Peyer's patch (tissue), 4 donors: ENCODE measurements at regions not wholly inside any gene's neighbourhood (a gene's known extent, or its start where the extent isn't known, plus 50 kb on each side); places are given as distances from the start of the nearest gene placed in this dataset.
A peak's percentile ranks its signal among the peaks of the same experiment; 100 is the strongest.

Experiments
- DNase-seq, 3 donors: peaks; one replicate each; pipeline ENCODE4 v3.0.0-alpha.2; 2017 to 2019
- H3K27ac ChIP-seq, 4 donors: fragments of 200-600 bp; sonication (generic); one replicate each; pipeline ENCODE4 v1.5.1; 2016 to 2019
- H3K27me3 ChIP-seq, 2 donors: fragments of 200-600 bp; sonication (generic); one replicate each; pipeline ENCODE4 v1.5.1; 2019
- H3K36me3 ChIP-seq, 3 donors: fragments of 200-600 bp; sonication (generic); one replicate each; pipeline ENCODE4 v1.5.1; 2016 to 2019
- H3K4me1 ChIP-seq, 4 donors: fragments of 200-600 bp; sonication (generic); one replicate each; pipeline ENCODE4 v1.5.1; 2016 to 2019
- H3K4me3 ChIP-seq, 4 donors: fragments of 200-600 bp; sonication (generic); 1 replicate in 3 of 4; 2 replicates in 1 of 4; pipeline ENCODE4 v1.5.1; 2016 to 2019; ENCODE audit warnings: mild to moderate bottlenecking in 1 of 4
- H3K9me3 ChIP-seq, 4 donors: fragments of 200-600 bp; sonication (generic); one replicate each; pipeline ENCODE4 v1.5.1; 2016 to 2019; ENCODE audit warnings: mild to moderate bottlenecking in 1 of 4
- CTCF ChIP-seq, 6 experiments: fragments of 450-650 bp in 4 of 6; fragments of 200-600 bp in 2 of 6; sonication (generic) in 1 of 6; IDR thresholded peaks; one replicate each; pipeline ENCODE4 v1.5.1; 2017 to 2019; ENCODE audit warnings: antibody characterized with exemption in 6 of 6, mild to moderate bottlenecking in 3 of 6, moderate library complexity in 1 of 6
- POLR2A ChIP-seq, 2 donors: fragments of 450-650 bp; IDR thresholded peaks; one replicate each; pipeline ENCODE4 v1.5.1; 2017; ENCODE audit warnings: antibody characterized with exemption in 2 of 2, mild to moderate bottlenecking in 2 of 2, moderate library complexity in 2 of 2

GRCh38 chr9:88652876-88653275 is 117.9 kb downstream of the NXNL2 start:
- Histone ChIP-seq H3K36me3 (no peaks in the 10 kb centered on the region), H3K9me3 (no peaks in the 10 kb centered on the region), H3K4me1 (no peaks in the 10 kb centered on the region), H3K27ac (peak overlapping the region in 2 of 4 donors; percentile 49 to 55), H3K27me3 (no peaks in the 10 kb centered on the region), H3K4me3 (no peak overlapping the region)
- DNase-seq, result no peak
- no peak for TF ChIP-seq CTCF (IDR thresholded peaks at IDR 0.05)
- no peak for TF ChIP-seq POLR2A (IDR thresholded peaks at IDR 0.05)

GRCh38 chr9:88653406-88653805 is 118.4 kb downstream of the NXNL2 start:
- no peak overlapping the region for H3K27ac ChIP-seq
- no peak for DNase-seq
- H3K9me3 ChIP-seq, result no peaks in the 10 kb centered on the region
- H3K27me3 ChIP-seq, result no peaks in the 10 kb centered on the region
- TF ChIP-seq CTCF (IDR thresholded peaks at IDR 0.05) (no peak), POLR2A (IDR thresholded peaks at IDR 0.05) (no peak)
- H3K4me3 ChIP-seq, result no peak overlapping the region
- H3K4me1 ChIP-seq, result no peaks in the 10 kb centered on the region
- no peaks in the 10 kb centered on the region for H3K36me3 ChIP-seq

GRCh38 chr9:88653911-88654310 is 118.9 kb downstream of the NXNL2 start:
- Histone ChIP-seq H3K4me3 (no peak overlapping the region), H3K27ac (no peak overlapping the region), H3K27me3 (no peaks in the 10 kb centered on the region), H3K36me3 (no peaks in the 10 kb centered on the region), H3K9me3 (no peaks in the 10 kb centered on the region), H3K4me1 (no peaks in the 10 kb centered on the region)
- TF ChIP-seq POLR2A (IDR thresholded peaks at IDR 0.05) (no peak), CTCF (IDR thresholded peaks at IDR 0.05) (no peak)
- DNase-seq, result no peak

GRCh38 chr9:88657893-88658292 is 122.9 kb downstream of the NXNL2 start:
- no peak overlapping the region for H3K27ac ChIP-seq
- H3K27me3 ChIP-seq, result no peaks in the 10 kb centered on the region
- H3K9me3 ChIP-seq, result no peaks in the 10 kb centered on the region
- H3K4me1 ChIP-seq, result no peaks in the 10 kb centered on the region
- no peak for DNase-seq
- TF ChIP-seq CTCF (IDR thresholded peaks at IDR 0.05) (no peak), POLR2A (IDR thresholded peaks at IDR 0.05) (no peak)
- no peaks in the 10 kb centered on the region for H3K36me3 ChIP-seq
- no peak overlapping the region for H3K4me3 ChIP-seq

- Histone ChIP-seq H3K27me3 (no peaks in the 10 kb centered on the region), H3K4me3 (no peak overlapping the region), H3K27ac (no peak overlapping the region), H3K36me3 (peaks cover 0 to 2% (median 0%) of the 10 kb centered on the region in 3 donors), H3K4me1 (no peaks in the 10 kb centered on the region), H3K9me3 (no peaks in the 10 kb centered on the region)
- DNase-seq, result no peak
- TF ChIP-seq POLR2A (IDR thresholded peaks at IDR 0.05), result no peak
- TF ChIP-seq CTCF (IDR thresholded peaks at IDR 0.05), result no peak
Measured at GRCh38 chr9:88658311-88658822, 123.4 kb downstream of the NXNL2 start.

- Histone ChIP-seq H3K27ac (no peak overlapping the region), H3K9me3 (no peaks in the 10 kb centered on the region), H3K4me1 (no peaks in the 10 kb centered on the region), H3K4me3 (no peak overlapping the region), H3K27me3 (no peaks in the 10 kb centered on the region), H3K36me3 (peaks cover 0 to 3% (median 0%) of the 10 kb centered on the region in 3 donors)
- DNase-seq, result no peak
- no peak for TF ChIP-seq POLR2A (IDR thresholded peaks at IDR 0.05)
- no peak for TF ChIP-seq CTCF (IDR thresholded peaks at IDR 0.05)
Measured at GRCh38 chr9:88659126-88659525, 124.1 kb downstream of the NXNL2 start.
